Activated CD4-positive, alpha-beta T cell treated with anti-CD3 and anti-CD28 coated beads, Interleukin-2, amount 50 U/mL, for 1 hour (primary cell): ENCODE measurements at regions not wholly inside any gene's neighbourhood (a gene's known extent, or its start where the extent isn't known, plus 50 kb on each side); places are given as distances from the start of the nearest gene placed in this dataset.
"Not testable (repeated sequence)": the region's sequence is repeated elsewhere in the genome, so short reads cannot be mapped to it uniquely, and the experiment has no call there.

ENCODE experiments used
- DNase-seq: peaks from one replicate; pipeline ENCODE4 v3.0.0-alpha.2; 2020

DNA sequence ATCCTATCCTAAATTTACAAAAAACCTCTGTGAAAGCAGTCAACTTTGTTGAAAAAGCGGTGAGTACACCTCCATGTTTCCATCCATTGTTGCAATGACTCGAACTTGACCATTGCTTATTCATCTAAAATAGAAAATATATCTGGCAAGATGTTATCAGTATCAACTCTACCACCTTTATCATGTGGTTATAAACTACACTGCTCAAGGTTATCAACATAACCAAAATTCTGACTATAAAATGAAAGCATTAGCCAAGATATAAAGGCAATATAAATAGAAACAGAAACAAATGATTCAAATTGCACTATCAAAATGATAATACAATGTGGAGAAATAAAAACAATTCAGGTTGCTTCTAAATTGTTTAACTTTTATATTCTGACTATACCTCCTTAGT lies 150.0 kb downstream of the AVL9 start:
- DNase-seq, result not testable (repeated sequence)

GRCh38 chr7:32643194-32643593 lies 147.9 kb downstream of the AVL9 start:
- DNase-seq, result no peak

DNA sequence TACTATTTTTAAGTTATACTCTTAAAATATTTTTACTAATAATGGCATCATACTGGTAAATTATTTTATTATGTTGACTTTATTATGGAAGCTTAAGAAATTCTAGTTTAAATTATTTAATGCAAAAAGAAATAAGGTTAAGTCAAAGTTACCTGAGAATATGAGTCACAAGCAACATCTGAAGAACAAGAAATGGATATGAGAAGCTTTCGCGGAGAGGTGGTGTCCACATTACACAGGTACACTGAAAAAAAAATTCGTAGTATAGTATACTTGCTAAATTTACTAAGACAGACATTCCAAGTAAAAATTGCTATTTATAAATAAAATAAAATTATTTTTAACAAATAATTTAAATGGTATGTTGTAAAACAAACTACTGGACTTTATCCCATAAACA lies 143.8 kb downstream of the AVL9 start:
- DNase-seq, result no peak

- not testable (repeated sequence) for DNase-seq
These were observed 143.3 kb downstream of the AVL9 start for GRCh38 chr7:32638479-32639121.
